Vagina (tissue), 2 donors: ENCODE measurements at regions not wholly inside any gene's neighbourhood (a gene's known extent, or its start where the extent isn't known, plus 50 kb on each side); places are given as distances from the start of the nearest gene placed in this dataset.

Source experiments
- POLR2A ChIP-seq, 2 donors: fragments of 450-650 bp; IDR thresholded peaks; one replicate each; pipeline ENCODE4 v1.6.1; 2017; ENCODE audit warnings: antibody characterized with exemption in 2 of 2, mild to moderate bottlenecking in 2 of 2, moderate library complexity in 2 of 2
- TF ChIP-seq, protein P1 (sequence below), 3 experiments: fragments of 450-650 bp in 2 of 3; fragments of 200-600 bp in 1 of 3; sonication (generic) in 1 of 3; IDR thresholded peaks; one replicate each; pipeline ENCODE4 v1.5.1; 2017 to 2019; ENCODE audit warnings: antibody characterized with exemption in 3 of 3, mild to moderate bottlenecking in 2 of 3, moderate library complexity in 2 of 3

DNA sequence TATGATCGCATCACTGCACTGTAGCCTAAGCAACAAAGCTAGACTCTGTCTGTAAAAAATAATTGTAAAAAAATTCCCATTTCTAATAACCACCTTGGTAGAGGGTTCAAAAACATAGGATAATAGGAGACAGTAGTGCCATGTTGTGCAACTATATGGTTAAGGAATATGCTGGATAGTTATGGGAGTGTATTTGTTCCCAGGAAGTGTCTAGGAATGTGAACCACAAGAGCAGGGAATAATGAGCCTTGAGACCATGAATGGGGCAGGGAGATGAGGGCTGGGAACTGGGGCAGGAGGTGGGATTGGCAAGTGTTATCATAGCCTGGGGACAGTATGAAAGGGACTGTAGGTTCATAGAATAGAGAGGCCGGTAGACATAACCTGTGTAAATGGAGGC lies 50.4 kb downstream of the RUSC2 start:
- TF ChIP-seq POLR2A (IDR thresholded peaks at IDR 0.05), result no peak
- TF ChIP-seq, protein P1, sequence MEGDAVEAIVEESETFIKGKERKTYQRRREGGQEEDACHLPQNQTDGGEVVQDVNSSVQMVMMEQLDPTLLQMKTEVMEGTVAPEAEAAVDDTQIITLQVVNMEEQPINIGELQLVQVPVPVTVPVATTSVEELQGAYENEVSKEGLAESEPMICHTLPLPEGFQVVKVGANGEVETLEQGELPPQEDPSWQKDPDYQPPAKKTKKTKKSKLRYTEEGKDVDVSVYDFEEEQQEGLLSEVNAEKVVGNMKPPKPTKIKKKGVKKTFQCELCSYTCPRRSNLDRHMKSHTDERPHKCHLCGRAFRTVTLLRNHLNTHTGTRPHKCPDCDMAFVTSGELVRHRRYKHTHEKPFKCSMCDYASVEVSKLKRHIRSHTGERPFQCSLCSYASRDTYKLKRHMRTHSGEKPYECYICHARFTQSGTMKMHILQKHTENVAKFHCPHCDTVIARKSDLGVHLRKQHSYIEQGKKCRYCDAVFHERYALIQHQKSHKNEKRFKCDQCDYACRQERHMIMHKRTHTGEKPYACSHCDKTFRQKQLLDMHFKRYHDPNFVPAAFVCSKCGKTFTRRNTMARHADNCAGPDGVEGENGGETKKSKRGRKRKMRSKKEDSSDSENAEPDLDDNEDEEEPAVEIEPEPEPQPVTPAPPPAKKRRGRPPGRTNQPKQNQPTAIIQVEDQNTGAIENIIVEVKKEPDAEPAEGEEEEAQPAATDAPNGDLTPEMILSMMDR (IDR thresholded peaks at IDR 0.05), result no peak
